ENCODE measurements at regions not wholly inside any gene's neighbourhood (a gene's known extent, or its start where the extent isn't known, plus 50 kb on each side); places are given as distances from the start of the nearest gene placed in this dataset.

GRCh38 chr4:4740071-4740470 lies 119.4 kb upstream of the MSX1 start:
- TF ChIP-seq POLR2A (IDR thresholded peaks at IDR 0.05) (no peak), CTCF (IDR thresholded peaks at IDR 0.05) (no peak)

Data from esophagus squamous epithelium (tissue), 4 donors.